ENCODE measurements at regions not wholly inside any gene's neighbourhood (a gene's known extent, or its start where the extent isn't known, plus 50 kb on each side); places are given as distances from the start of the nearest gene placed in this dataset.

DNA sequence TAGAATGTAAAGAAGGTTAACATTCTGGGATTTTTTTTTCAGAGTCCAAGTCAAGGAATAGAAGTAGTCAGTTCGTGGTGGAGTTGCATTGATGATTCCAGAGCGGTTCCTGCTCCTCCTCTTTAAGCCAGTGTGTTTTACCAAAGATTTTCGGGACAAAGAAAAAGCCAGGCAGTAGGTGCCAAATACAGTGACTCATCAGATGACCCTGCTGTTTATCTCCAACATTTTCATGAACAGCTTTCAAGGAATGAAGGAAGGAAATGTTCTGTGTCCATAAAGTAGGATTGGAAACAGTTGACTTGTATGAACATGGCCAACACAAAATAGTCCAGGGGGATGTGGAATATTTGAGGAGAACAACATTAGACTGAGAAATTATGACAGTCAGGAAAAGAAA, 142.4 kb upstream of the TMC3 start:
- Histone ChIP-seq H3K9me3 (no peaks in the 10 kb centered on the region), H3K36me3 (no peaks in the 10 kb centered on the region), H3K27ac (no peak overlapping the region), H3K4me3 (no peak overlapping the region), H3K4me1 (ENCODE audit: insufficient read depth) (no peaks in the 10 kb centered on the region), H3K27me3 (no peaks in the 10 kb centered on the region)
- intact Hi-C loops (cut with DNase I) = no loop called here
- 65 to 80% (median 80%) methylated on average over 3 of the region's 3 CpGs for WGBS, 3 donors
- no peak for DNase-seq
- TF ChIP-seq POLR2A (IDR thresholded peaks at IDR 0.05) (no peak), EP300 (IDR thresholded peaks at IDR 0.05) (no peak), CTCF (IDR thresholded peaks at IDR 0.05) (no peak)

GRCh38 chr15:81516012-81516411, 142.0 kb upstream of the TMC3 start:
- no peaks in the 10 kb centered on the region for H3K9me3 ChIP-seq
- intact Hi-C loops (cut with DNase I) = no loop called here
- DNase-seq = no peak
- H3K27ac ChIP-seq = no peak overlapping the region
- no peak overlapping the region for H3K4me3 ChIP-seq
- H3K27me3 ChIP-seq = no peaks in the 10 kb centered on the region
- H3K4me1 ChIP-seq (ENCODE audit: insufficient read depth) = no peaks in the 10 kb centered on the region
- H3K36me3 ChIP-seq = no peaks in the 10 kb centered on the region
- no peak for TF ChIP-seq CTCF (IDR thresholded peaks at IDR 0.05)
- TF ChIP-seq EP300 (IDR thresholded peaks at IDR 0.05) = no peak
- no peak for TF ChIP-seq POLR2A (IDR thresholded peaks at IDR 0.05)

GRCh38 chr15:81514725-81515124, 140.7 kb upstream of the TMC3 start:
- Histone ChIP-seq H3K4me1 (ENCODE audit: insufficient read depth) (no peaks in the 10 kb centered on the region), H3K27me3 (no peaks in the 10 kb centered on the region), H3K4me3 (no peak overlapping the region), H3K9me3 (no peaks in the 10 kb centered on the region), H3K27ac (no peak overlapping the region), H3K36me3 (no peaks in the 10 kb centered on the region)
- no peak for TF ChIP-seq EP300 (IDR thresholded peaks at IDR 0.05)
- no peak for TF ChIP-seq POLR2A (IDR thresholded peaks at IDR 0.05)
- TF ChIP-seq CTCF (IDR thresholded peaks at IDR 0.05) = no peak
- DNase-seq = no peak
- intact Hi-C loops (cut with DNase I) = no loop called here
- WGBS, 3 donors = 17 to 39% (median 23%) methylated on average over 1 of the region's 1 CpG

DNA sequence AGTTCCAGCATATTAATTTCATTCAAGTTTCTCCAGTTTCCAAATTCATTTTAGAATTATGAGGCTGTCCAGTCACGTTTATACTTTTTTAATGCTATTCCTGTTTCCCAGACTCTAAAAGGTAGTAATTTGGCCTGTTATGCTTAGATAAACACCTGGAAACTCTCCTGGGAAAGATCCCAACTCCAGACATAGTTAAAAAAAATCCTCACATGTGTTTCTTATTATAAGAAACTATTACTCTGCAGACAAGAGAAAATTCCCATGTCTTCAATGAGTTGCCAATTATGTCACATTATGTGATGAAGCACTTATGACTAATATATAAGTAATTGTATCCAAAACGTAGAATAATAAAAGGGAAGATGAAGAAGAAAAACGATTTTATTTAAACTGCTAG, 137.1 kb upstream of the TMC3 start:
- WGBS, 3 donors = 40 to 55% (median 51%) methylated on average over 3 of the region's 3 CpGs
- intact Hi-C loops (cut with DNase I) = no loop called here
- H3K36me3 ChIP-seq = no peaks in the 10 kb centered on the region

More for the DNA sequence above, 137.1 kb upstream of the TMC3 start:
- H3K9me3 ChIP-seq = no peaks in the 10 kb centered on the region
- TF ChIP-seq CTCF (IDR thresholded peaks at IDR 0.05) = no peak
- H3K27me3 ChIP-seq = no peaks in the 10 kb centered on the region
- H3K4me3 ChIP-seq = no peak overlapping the region
- no peaks in the 10 kb centered on the region for H3K4me1 ChIP-seq (ENCODE audit: insufficient read depth)
- DNase-seq = no peak
- H3K27ac ChIP-seq = no peak overlapping the region
